Liver (tissue), 8 donors: ENCODE measurements at regions not wholly inside any gene's neighbourhood (a gene's known extent, or its start where the extent isn't known, plus 50 kb on each side); places are given as distances from the start of the nearest gene placed in this dataset.

Source experiments
- DNase-seq: peaks from one replicate; pipeline ENCODE4 v3.0.0-alpha.2; 2017; ENCODE audit warnings: low spot score
- H3K27ac ChIP-seq, 2 donors: one replicate each; pipeline ENCODE4 v1.7.0; 2013; ENCODE audit warnings: inconsistent platforms in 2 of 2, low read length in 2 of 2, control low read depth in 1 of 2, low read depth in 1 of 2, mild to moderate bottlenecking in 1 of 2
- H3K27me3 ChIP-seq, 4 donors: one replicate each; pipeline versions ENCODE4 v1.6.1 to v1.7.0; 2013; ENCODE audit warnings: low read length in 3 of 4, inconsistent platforms in 1 of 4, mild to moderate bottlenecking in 1 of 4, moderate library complexity in 1 of 4; ENCODE audit not compliant: control insufficient read depth in 4 of 4, insufficient read depth in 4 of 4
- H3K36me3 ChIP-seq, 4 donors: one replicate each; pipeline versions ENCODE4 v1.6.1 to v1.7.0; 2013; ENCODE audit warnings: low read length in 3 of 4, mild to moderate bottlenecking in 3 of 4, low read depth in 1 of 4, moderate library complexity in 1 of 4; ENCODE audit not compliant: control insufficient read depth in 4 of 4, insufficient read depth in 3 of 4
- H3K4me1 ChIP-seq, 4 donors: one replicate each; pipeline versions ENCODE4 v1.6.1 to v1.7.0; 2013; ENCODE audit warnings: low read length in 3 of 4, mild to moderate bottlenecking in 3 of 4, moderate library complexity in 1 of 4; ENCODE audit not compliant: control insufficient read depth in 4 of 4, insufficient read depth in 4 of 4
- H3K4me3 ChIP-seq, 3 donors: one replicate each; pipeline versions ENCODE4 v1.6.1 to v1.7.0; 2013; ENCODE audit warnings: low read length in 3 of 3, control low read depth in 1 of 3, low read depth in 1 of 3, mild to moderate bottlenecking in 1 of 3
- H3K9ac ChIP-seq, 2 donors: one replicate each; pipeline ENCODE4 v1.7.0; 2013; ENCODE audit warnings: low read length in 2 of 2, mild to moderate bottlenecking in 2 of 2, moderate library complexity in 2 of 2, control low read depth in 1 of 2, low read depth in 1 of 2
- H3K9me3 ChIP-seq, 4 donors: one replicate each; pipeline versions ENCODE4 v1.6.1 to v1.7.0; 2013; ENCODE audit warnings: low read length in 3 of 4; ENCODE audit not compliant: control insufficient read depth in 4 of 4
- ATF3 ChIP-seq: IDR thresholded peaks from 2 replicates; pipeline ENCODE4 v1.6.1; 2016; ENCODE audit warnings: antibody characterized with exemption
- CTCF ChIP-seq: fragments of 150-350 bp; IDR thresholded peaks from 2 replicates; pipeline ENCODE4 v1.5.1; 2017; ENCODE audit warnings: improper control_type of control experiment, low read depth, low read length; ENCODE audit not compliant: missing input control
- FOXA1 ChIP-seq: IDR thresholded peaks from 2 replicates; pipeline ENCODE4 v1.6.1; 2016; ENCODE audit warnings: antibody characterized with exemption
- FOXA2 ChIP-seq: IDR thresholded peaks from 2 replicates; pipeline ENCODE4 v1.6.1; 2016; ENCODE audit warnings: antibody characterized with exemption
- GABPA ChIP-seq, 2 donors: IDR thresholded peaks in 1 of 2; conservative IDR thresholded peaks in 1 of 2; 2 replicates each; pipeline ENCODE4 v1.6.1; 2016; ENCODE audit warnings: antibody characterized with exemption in 2 of 2, mild to moderate bottlenecking in 1 of 2, moderate library complexity in 1 of 2
- HNF4G ChIP-seq: IDR thresholded peaks from 2 replicates; pipeline ENCODE4 v1.6.1; 2016; ENCODE audit warnings: antibody characterized with exemption
- JUND ChIP-seq, 2 donors: IDR thresholded peaks; 2 replicates each; pipeline ENCODE4 v1.6.1; 2016; ENCODE audit warnings: antibody characterized with exemption in 2 of 2
- MAX ChIP-seq: IDR thresholded peaks from 2 replicates; pipeline ENCODE4 v1.6.1; 2016; ENCODE audit warnings: antibody characterized with exemption
- NR2F2 ChIP-seq: IDR thresholded peaks from 2 replicates; pipeline ENCODE4 v1.6.1; 2016; ENCODE audit warnings: antibody characterized with exemption
- RAD21 ChIP-seq, 2 donors: IDR thresholded peaks; 2 replicates each; pipeline ENCODE4 v1.6.1; 2016; ENCODE audit warnings: antibody characterized with exemption in 2 of 2, mild to moderate bottlenecking in 2 of 2
- REST ChIP-seq: IDR thresholded peaks from 2 replicates; pipeline ENCODE4 v1.6.1; 2016; ENCODE audit warnings: antibody characterized with exemption, mild to moderate bottlenecking
- TAF1 ChIP-seq: conservative IDR thresholded peaks from 2 replicates; pipeline ENCODE4 v1.6.1; 2016; ENCODE audit warnings: antibody characterized with exemption, mild to moderate bottlenecking
- YY1 ChIP-seq: IDR thresholded peaks from 2 replicates; pipeline ENCODE4 v1.6.1; 2016; ENCODE audit warnings: antibody characterized with exemption, mild to moderate bottlenecking
- WGBS: extraction: QIAGEN DNeasy Blood & Tissue Kit; methylation state at CpG from one replicate; pipeline ENCODE4 v1.1.7; 2013; 5-methylcytosine and 5-hydroxymethylcytosine counted together
- TF ChIP-seq, protein P1 (sequence below): IDR thresholded peaks from 2 replicates; pipeline ENCODE4 v1.6.1; 2016; ENCODE audit warnings: antibody characterized with exemption
- donor health status: healthy.
- donor health status: healthy.
- donor health status: healthy.
- donor health status: healthy.
- donor health status: healthy.

DNA sequence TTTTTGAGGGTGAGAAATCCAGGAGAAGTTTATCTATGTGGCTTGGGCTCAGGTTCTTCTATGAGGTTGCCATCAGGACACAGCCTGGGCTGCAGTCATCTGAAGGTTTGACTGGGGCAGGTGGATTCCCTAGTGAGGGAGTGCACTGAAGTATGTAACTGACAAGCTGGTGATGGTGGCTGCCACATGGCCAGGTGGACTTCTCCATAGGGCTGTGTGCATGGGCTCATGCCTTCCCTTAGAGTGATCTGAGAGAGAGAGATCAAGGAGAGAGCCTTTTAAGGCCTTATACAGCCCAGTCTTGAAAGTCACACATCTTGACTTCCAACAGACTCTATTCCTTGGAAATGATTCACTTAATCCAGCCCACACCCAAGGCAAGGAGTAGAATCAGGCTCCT is 266.6 kb upstream of the PITRM1 start:
- Histone ChIP-seq H3K9me3 (peaks cover 0 to 7% (median 4%) of the 10 kb centered on the region in 4 donors), H3K4me3 (no peak overlapping the region), H3K9ac (no peak overlapping the region), H3K4me1 (no peaks in the 10 kb centered on the region), H3K27me3 (no peaks in the 10 kb centered on the region), H3K36me3 (no peaks in the 10 kb centered on the region), H3K27ac (no peak overlapping the region)
- TF ChIP-seq CTCF: no peak
- no peak for TF ChIP-seq HNF4G
- no peak for TF ChIP-seq MAX
- TF ChIP-seq, protein P1, sequence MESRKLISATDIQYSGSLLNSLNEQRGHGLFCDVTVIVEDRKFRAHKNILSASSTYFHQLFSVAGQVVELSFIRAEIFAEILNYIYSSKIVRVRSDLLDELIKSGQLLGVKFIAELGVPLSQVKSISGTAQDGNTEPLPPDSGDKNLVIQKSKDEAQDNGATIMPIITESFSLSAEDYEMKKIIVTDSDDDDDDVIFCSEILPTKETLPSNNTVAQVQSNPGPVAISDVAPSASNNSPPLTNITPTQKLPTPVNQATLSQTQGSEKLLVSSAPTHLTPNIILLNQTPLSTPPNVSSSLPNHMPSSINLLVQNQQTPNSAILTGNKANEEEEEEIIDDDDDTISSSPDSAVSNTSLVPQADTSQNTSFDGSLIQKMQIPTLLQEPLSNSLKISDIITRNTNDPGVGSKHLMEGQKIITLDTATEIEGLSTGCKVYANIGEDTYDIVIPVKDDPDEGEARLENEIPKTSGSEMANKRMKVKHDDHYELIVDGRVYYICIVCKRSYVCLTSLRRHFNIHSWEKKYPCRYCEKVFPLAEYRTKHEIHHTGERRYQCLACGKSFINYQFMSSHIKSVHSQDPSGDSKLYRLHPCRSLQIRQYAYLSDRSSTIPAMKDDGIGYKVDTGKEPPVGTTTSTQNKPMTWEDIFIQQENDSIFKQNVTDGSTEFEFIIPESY: no peak
- no peak for TF ChIP-seq FOXA2
- no peak for TF ChIP-seq FOXA1
- TF ChIP-seq JUND (IDR thresholded peaks at IDR 0.05): no peak
- no peak for TF ChIP-seq TAF1
- no peak for DNase-seq

GRCh38 chr10:3438606-3439005 is 266.0 kb upstream of the PITRM1 start:
- no peak for DNase-seq
- 75% methylated on average over 4 of the region's 4 CpGs for WGBS
- Histone ChIP-seq H3K27ac (no peak overlapping the region), H3K9me3 (peaks cover 0 to 7% (median 4%) of the 10 kb centered on the region in 4 donors), H3K27me3 (no peaks in the 10 kb centered on the region), H3K4me1 (no peaks in the 10 kb centered on the region), H3K36me3 (no peaks in the 10 kb centered on the region), H3K9ac (no peak overlapping the region), H3K4me3 (no peak overlapping the region)
- TF ChIP-seq RAD21 (IDR thresholded peaks at IDR 0.05) (no peak), CTCF (no peak), JUND (IDR thresholded peaks at IDR 0.05) (no peak), HNF4G (no peak), ATF3 (no peak), GABPA (IDR thresholded peaks at IDR 0.05 in 1 of 2, conservative IDR thresholded peaks at IDR 0.05 in 1 of 2) (no peak), FOXA2 (no peak), TAF1 (no peak), YY1 (no peak), REST (no peak), MAX (no peak), FOXA1 (no peak), NR2F2 (no peak)
